CD14-positive monocyte (primary cell): ENCODE measurements at regions not wholly inside any gene's neighbourhood (a gene's known extent, or its start where the extent isn't known, plus 50 kb on each side); places are given as distances from the start of the nearest gene placed in this dataset.

Source experiments
- DNase-seq, 3 donors: peaks; one replicate each; pipeline ENCODE4 v3.0.0-alpha.2; 2011 to 2022
- H2AFZ ChIP-seq: 2 replicates; pipeline ENCODE4 v1.6.0; 2012; ENCODE audit warnings: mild to moderate bottlenecking, low read depth, low read length, inconsistent platforms; ENCODE audit not compliant: insufficient read depth, poor library complexity, severe bottlenecking
- H3K27ac ChIP-seq, 2 donors: 1 replicate in 1 of 2; 2 replicates in 1 of 2; pipeline ENCODE4 v1.5.1; 2012 to 2013; ENCODE audit warnings: low read length in 2 of 2, control low read depth in 1 of 2, inconsistent platforms in 1 of 2, low read depth in 1 of 2, mild to moderate bottlenecking in 1 of 2
- H3K27me3 ChIP-seq, 2 donors: one replicate each; pipeline versions ENCODE4 v1.6.0 to v1.6.1; 2011 to 2013; ENCODE audit warnings: low read length in 2 of 2; ENCODE audit not compliant: control insufficient read depth in 2 of 2, insufficient read depth in 2 of 2
- H3K36me3 ChIP-seq, 2 donors: replicated peaks in 1 of 2; 1 replicate in 1 of 2; 2 replicates in 1 of 2; pipeline versions ENCODE4 v1.5.1 to v1.6.1; 2012 to 2013; ENCODE audit warnings: low read length in 2 of 2, control low read depth in 1 of 2, inconsistent platforms in 1 of 2, mild to moderate bottlenecking in 1 of 2; ENCODE audit not compliant: insufficient read depth in 2 of 2, control insufficient read depth in 1 of 2
- H3K4me1 ChIP-seq, 2 donors: 1 replicate in 1 of 2; 2 replicates in 1 of 2; pipeline versions ENCODE4 v1.5.1 to v1.6.1; 2012 to 2013; ENCODE audit warnings: low read length in 2 of 2, control low read depth in 1 of 2, inconsistent platforms in 1 of 2, mild to moderate bottlenecking in 1 of 2, moderate library complexity in 1 of 2; ENCODE audit not compliant: insufficient read depth in 2 of 2, control insufficient read depth in 1 of 2
- H3K4me2 ChIP-seq: replicated peaks from 2 replicates; pipeline ENCODE3; 2012; ENCODE audit warnings: low read length, moderate library complexity, mild to moderate bottlenecking; ENCODE audit not compliant: poor library complexity, severe bottlenecking; ENCODE audit errors: extremely low read depth
- H3K4me3 ChIP-seq, 3 experiments: fragments of 200-600 bp in 1 of 3; sonication (generic) in 1 of 3; replicated peaks in 1 of 3; 1 replicate in 2 of 3; 2 replicates in 1 of 3; pipeline ENCODE4 v1.5.1; 2011 to 2013; ENCODE audit warnings: low read length in 3 of 3, mild to moderate bottlenecking in 3 of 3, control low read depth in 2 of 3, low read depth in 2 of 3, inconsistent platforms in 1 of 3, moderate library complexity in 1 of 3
- H3K79me2 ChIP-seq: 2 replicates; pipeline ENCODE4 v1.6.0; 2012; ENCODE audit warnings: mild to moderate bottlenecking, control low read depth, inconsistent platforms, low read length, moderate library complexity; ENCODE audit not compliant: insufficient read depth
- H3K9ac ChIP-seq: 2 replicates; pipeline ENCODE4 v1.6.0; 2017; ENCODE audit warnings: low read length, mild to moderate bottlenecking; ENCODE audit not compliant: insufficient read depth, poor library complexity, severe bottlenecking
- H3K9me3 ChIP-seq, 2 donors: replicated peaks in 1 of 2; 1 replicate in 1 of 2; 2 replicates in 1 of 2; pipeline versions ENCODE4 v1.5.1 to v1.6.1; 2012 to 2013; ENCODE audit warnings: low read length in 2 of 2, control low read depth in 1 of 2; ENCODE audit not compliant: control insufficient read depth in 1 of 2, insufficient read depth in 1 of 2
- H4K20me1 ChIP-seq: 2 replicates; pipeline ENCODE4 v1.6.0; 2012; ENCODE audit warnings: mild to moderate bottlenecking, low read length, control low read depth, moderate library complexity; ENCODE audit not compliant: insufficient read depth
- H3K27ac Mint-ChIP-seq, 7 donors: one replicate each; pipeline ENCODE4 v1.8.0; 2020; ENCODE audit warnings: mild to moderate bottlenecking in 7 of 7, mixed read lengths in 7 of 7, moderate library complexity in 6 of 7, inconsistent platforms in 2 of 7
- H3K27me3 Mint-ChIP-seq, 3 donors: one replicate each; pipeline ENCODE4 v1.8.0; 2021 to 2022; ENCODE audit warnings: low read depth in 3 of 3, mild to moderate bottlenecking in 3 of 3, mixed read lengths in 3 of 3, moderate library complexity in 3 of 3, inconsistent platforms in 1 of 3
- H3K36me3 Mint-ChIP-seq, 2 donors: one replicate each; pipeline ENCODE4 v1.8.0; 2020; ENCODE audit warnings: mixed read lengths in 2 of 2, inconsistent platforms in 1 of 2, mild to moderate bottlenecking in 1 of 2
- H3K4me1 Mint-ChIP-seq: one replicate; pipeline ENCODE4 v1.8.0; 2020; ENCODE audit warnings: mild to moderate bottlenecking, mixed read lengths
- H3K4me3 Mint-ChIP-seq, 2 donors: one replicate each; pipeline ENCODE4 v1.8.0; 2020; ENCODE audit warnings: mild to moderate bottlenecking in 2 of 2, mixed read lengths in 2 of 2, moderate library complexity in 1 of 2
- H3K9me3 Mint-ChIP-seq, 7 donors: one replicate each; pipeline ENCODE4 v1.8.0; 2020 to 2022; ENCODE audit warnings: mixed read lengths in 7 of 7, mild to moderate bottlenecking in 6 of 7, moderate library complexity in 6 of 7, inconsistent platforms in 2 of 7
- WGBS: methylation state at CpG from one replicate; pipeline ENCODE4 v1.1.5; 2013; ENCODE audit warnings: missing lambda C conversion rate; ENCODE audit not compliant: insufficient coverage; 5-methylcytosine and 5-hydroxymethylcytosine counted together
- intact Hi-C, 2 donors: fragments of 100-400 bp; cut with micrococcal nuclease; formaldehyde crosslinking; loops; one replicate each; pipeline versions ENCODE4 v1.15.0 to v1.15.1; 2023
- TF ChIP-seq, protein P1 (sequence below): fragments of 200-600 bp; IDR thresholded peaks from one replicate; pipeline ENCODE4 v1.8.0; 2022; ENCODE audit warnings: antibody characterized with exemption, mild to moderate bottlenecking

DNA sequence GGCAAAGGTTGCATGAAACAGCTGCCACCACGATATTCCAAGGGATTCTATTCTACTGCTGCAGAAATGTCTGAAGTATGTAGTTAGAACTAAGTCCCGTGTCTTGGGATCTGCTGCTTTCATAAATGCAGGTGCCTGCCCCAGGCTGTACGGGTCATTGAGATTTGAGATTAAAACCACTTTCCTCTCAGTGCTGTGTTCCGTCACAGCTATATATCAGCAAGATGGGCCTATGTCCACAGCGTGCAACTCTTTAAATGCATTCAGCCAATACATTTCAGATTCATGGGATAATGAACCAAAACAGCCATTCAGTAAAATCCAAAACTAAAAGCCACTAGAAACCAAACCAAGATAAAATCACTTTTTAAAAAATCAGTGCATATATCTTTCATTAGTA lies 107.3 kb upstream of the LUZP2 start:
- Histone ChIP-seq H3K4me1 (no peaks in the 10 kb centered on the region), H3K9ac (no peak overlapping the region), H3K4me2 (no peak overlapping the region), H3K9me3 (no peaks in the 10 kb centered on the region), H3K27ac (no peak overlapping the region), H4K20me1 (no peaks in the 10 kb centered on the region), H3K27me3 (no peaks in the 10 kb centered on the region), H2AFZ (no peak overlapping the region), H3K36me3 (no peaks in the 10 kb centered on the region), H3K4me3 (no peak overlapping the region), H3K79me2 (no peaks in the 10 kb centered on the region)
- Mint-ChIP-seq H3K4me3 (no peak overlapping the region), H3K4me1 (no peaks in the 10 kb centered on the region), H3K9me3 (no peaks in the 10 kb centered on the region), H3K27me3 (no peaks in the 10 kb centered on the region), H3K27ac (no peak overlapping the region), H3K36me3 (no peaks in the 10 kb centered on the region)
- TF ChIP-seq, protein P1, sequence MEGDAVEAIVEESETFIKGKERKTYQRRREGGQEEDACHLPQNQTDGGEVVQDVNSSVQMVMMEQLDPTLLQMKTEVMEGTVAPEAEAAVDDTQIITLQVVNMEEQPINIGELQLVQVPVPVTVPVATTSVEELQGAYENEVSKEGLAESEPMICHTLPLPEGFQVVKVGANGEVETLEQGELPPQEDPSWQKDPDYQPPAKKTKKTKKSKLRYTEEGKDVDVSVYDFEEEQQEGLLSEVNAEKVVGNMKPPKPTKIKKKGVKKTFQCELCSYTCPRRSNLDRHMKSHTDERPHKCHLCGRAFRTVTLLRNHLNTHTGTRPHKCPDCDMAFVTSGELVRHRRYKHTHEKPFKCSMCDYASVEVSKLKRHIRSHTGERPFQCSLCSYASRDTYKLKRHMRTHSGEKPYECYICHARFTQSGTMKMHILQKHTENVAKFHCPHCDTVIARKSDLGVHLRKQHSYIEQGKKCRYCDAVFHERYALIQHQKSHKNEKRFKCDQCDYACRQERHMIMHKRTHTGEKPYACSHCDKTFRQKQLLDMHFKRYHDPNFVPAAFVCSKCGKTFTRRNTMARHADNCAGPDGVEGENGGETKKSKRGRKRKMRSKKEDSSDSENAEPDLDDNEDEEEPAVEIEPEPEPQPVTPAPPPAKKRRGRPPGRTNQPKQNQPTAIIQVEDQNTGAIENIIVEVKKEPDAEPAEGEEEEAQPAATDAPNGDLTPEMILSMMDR = no peak
- WGBS = 93% methylated on average over 3 of the region's 5 CpGs
- intact Hi-C loops = no loop called here
- DNase-seq = no peak

GRCh38 chr11:24390016-24390415 lies 106.8 kb upstream of the LUZP2 start:
- no peak for DNase-seq
- Histone ChIP-seq H3K9me3 (no peaks in the 10 kb centered on the region), H3K4me2 (no peak overlapping the region), H2AFZ (no peak overlapping the region), H3K9ac (no peak overlapping the region), H3K27me3 (no peaks in the 10 kb centered on the region), H3K79me2 (no peaks in the 10 kb centered on the region), H3K27ac (no peak overlapping the region), H4K20me1 (no peaks in the 10 kb centered on the region), H3K4me1 (no peaks in the 10 kb centered on the region), H3K36me3 (no peaks in the 10 kb centered on the region), H3K4me3 (no peak overlapping the region)
- Mint-ChIP-seq H3K27me3 (no peaks in the 10 kb centered on the region), H3K4me3 (no peak overlapping the region), H3K36me3 (no peaks in the 10 kb centered on the region), H3K27ac (no peak overlapping the region), H3K4me1 (no peaks in the 10 kb centered on the region), H3K9me3 (no peaks in the 10 kb centered on the region)
- intact Hi-C loops = no loop called here
- TF ChIP-seq, protein P1 = no peak
- 50% methylated on average over 2 of the region's 5 CpGs for WGBS
